ENCODE measurements at regions not wholly inside any gene's neighbourhood (a gene's known extent, or its start where the extent isn't known, plus 50 kb on each side); places are given as distances from the start of the nearest gene placed in this dataset.

GRCh38 chr9:134521817-134522501 is 119.6 kb upstream of the COL5A1 start:
- in situ Hi-C loops (cut with HindIII; ENCODE audit: low sequenced_read_pairs), result no loop called here

GRCh38 chr9:134522502-134522848 is 119.1 kb upstream of the COL5A1 start:
- TF ChIP-seq CTCF (IDR thresholded peaks at IDR 0.05; ENCODE audit: low read depth, low read length, missing control alignments), result no peak
- no peak overlapping the region for H3K4me3 ChIP-seq (ENCODE audit: low read depth, low read length)
- DNase-seq (ENCODE audit: low read depth), result no peak
- in situ Hi-C loops (cut with HindIII; ENCODE audit: low sequenced_read_pairs), result no loop called here

More at GRCh38 chr9:134521817-134522501, 119.6 kb upstream of the COL5A1 start:
- H3K4me3 ChIP-seq (ENCODE audit: low read depth, low read length), result no peak overlapping the region
- TF ChIP-seq CTCF (IDR thresholded peaks at IDR 0.05; ENCODE audit: low read depth, low read length, missing control alignments), result no peak
- DNase-seq (ENCODE audit: low read depth), result no peak

- in situ Hi-C loops (cut with HindIII; ENCODE audit: low sequenced_read_pairs), result no loop called here
- no peak for TF ChIP-seq CTCF (IDR thresholded peaks at IDR 0.05; ENCODE audit: low read depth, low read length, missing control alignments)
- DNase-seq (ENCODE audit: low read depth), result no peak
- H3K4me3 ChIP-seq (ENCODE audit: low read depth, low read length), result no peak overlapping the region
Measured at GRCh38 chr9:134522976-134523375, 118.6 kb upstream of the COL5A1 start.

- H3K4me3 ChIP-seq (ENCODE audit: low read depth, low read length), result no peak overlapping the region
- no peak for DNase-seq (ENCODE audit: low read depth)
- TF ChIP-seq CTCF (IDR thresholded peaks at IDR 0.05; ENCODE audit: low read depth, low read length, missing control alignments), result no peak
- in situ Hi-C loops (cut with HindIII; ENCODE audit: low sequenced_read_pairs), result no loop called here
Measured at GRCh38 chr9:134525070-134525815, 116.4 kb upstream of the COL5A1 start.

GRCh38 chr9:134525841-134526583 is 115.6 kb upstream of the COL5A1 start:
- TF ChIP-seq CTCF (IDR thresholded peaks at IDR 0.05; ENCODE audit: low read depth, low read length, missing control alignments), result no peak
- in situ Hi-C loops (cut with HindIII; ENCODE audit: low sequenced_read_pairs), result no loop called here

GRCh38 chr9:134526584-134527477 is 114.8 kb upstream of the COL5A1 start:
- H3K4me3 ChIP-seq (ENCODE audit: low read depth, low read length), result no peak overlapping the region
- in situ Hi-C loops (cut with HindIII; ENCODE audit: low sequenced_read_pairs), result no loop called here
- TF ChIP-seq CTCF (IDR thresholded peaks at IDR 0.05; ENCODE audit: low read depth, low read length, missing control alignments), result no peak
- DNase-seq (ENCODE audit: low read depth), result no peak

More at GRCh38 chr9:134525841-134526583, 115.6 kb upstream of the COL5A1 start:
- DNase-seq (ENCODE audit: low read depth), result no peak
- no peak overlapping the region for H3K4me3 ChIP-seq (ENCODE audit: low read depth, low read length)

All from astrocyte of the cerebellum (primary cell).